ENCODE measurements at regions not wholly inside any gene's neighbourhood (a gene's known extent, or its start where the extent isn't known, plus 50 kb on each side); places are given as distances from the start of the nearest gene placed in this dataset.

GRCh38 chr4:83870328-83870950 is 334.5 kb downstream of the GPAT3 start:
- TF ChIP-seq GATA2 (IDR thresholded peaks at IDR 0.05; ENCODE audit: low read depth, low read length) (no peak), GATA3 (IDR thresholded peaks at IDR 0.05; ENCODE audit: low read depth, low read length) (no peak)

All from SH-SY5Y (cell line).